H9 (cell line): ENCODE measurements at regions not wholly inside any gene's neighbourhood (a gene's known extent, or its start where the extent isn't known, plus 50 kb on each side); places are given as distances from the start of the nearest gene placed in this dataset.

ENCODE experiments used
- DNase-seq: peaks from one replicate; pipeline ENCODE4 v3.0.0-alpha.2; 2017
- H2AFZ ChIP-seq: one replicate; pipeline ENCODE4 v1.6.1; 2013; ENCODE audit warnings: mild to moderate bottlenecking, low read length, control low read depth, moderate library complexity
- H2AK5ac ChIP-seq: 2 replicates; pipeline ENCODE4 v1.6.1; 2013; ENCODE audit warnings: low read length, control low read depth, mixed read lengths; ENCODE audit not compliant: insufficient read length
- H2BK120ac ChIP-seq: one replicate; pipeline ENCODE4 v1.6.1; 2013; ENCODE audit warnings: low read depth, mild to moderate bottlenecking, low read length, control low read depth, inconsistent platforms; ENCODE audit not compliant: poor library complexity, severe bottlenecking
- H2BK12ac ChIP-seq: 2 replicates; pipeline ENCODE4 v1.6.1; 2013; ENCODE audit warnings: low read length, control low read depth, mixed read lengths, low read depth; ENCODE audit not compliant: insufficient read length
- H2BK15ac ChIP-seq: 2 replicates; pipeline ENCODE4 v1.6.1; 2013; ENCODE audit warnings: low read depth, low read length, control low read depth
- H2BK20ac ChIP-seq: one replicate; pipeline ENCODE4 v1.6.1; 2013; ENCODE audit warnings: low read depth, mild to moderate bottlenecking, low read length, control low read depth, inconsistent platforms; ENCODE audit not compliant: poor library complexity, severe bottlenecking
- H2BK5ac ChIP-seq: 2 replicates; pipeline ENCODE4 v1.6.1; 2013; ENCODE audit warnings: low read length, control low read depth, mixed read lengths; ENCODE audit not compliant: insufficient read length
- H3K14ac ChIP-seq: 2 replicates; pipeline ENCODE4 v1.6.1; 2013; ENCODE audit warnings: low read length, control low read depth; ENCODE audit not compliant: insufficient read depth
- H3K18ac ChIP-seq: 2 replicates; pipeline ENCODE4 v1.6.1; 2013; ENCODE audit warnings: low read depth, mild to moderate bottlenecking, mixed read lengths, low read length, control low read depth; ENCODE audit not compliant: insufficient read length
- H3K23ac ChIP-seq: 2 replicates; pipeline ENCODE4 v1.6.1; 2013; ENCODE audit warnings: low read length, control low read depth, mixed read lengths, low read depth; ENCODE audit not compliant: insufficient read length
- H3K23me2 ChIP-seq: 2 replicates; pipeline ENCODE4 v1.6.1; 2013; ENCODE audit warnings: low read depth, mild to moderate bottlenecking, mixed read lengths, low read length, control low read depth; ENCODE audit not compliant: insufficient read length, poor library complexity, severe bottlenecking
- H3K27ac ChIP-seq: 2 replicates; pipeline ENCODE4 v1.5.1; 2013; ENCODE audit warnings: low read length, control low read depth, mixed read lengths, low read depth; ENCODE audit not compliant: insufficient read length
- H3K27me3 ChIP-seq: 2 replicates; pipeline ENCODE4 v1.6.1; 2013; ENCODE audit warnings: low read length, control low read depth, inconsistent platforms; ENCODE audit not compliant: insufficient read depth
- H3K4ac ChIP-seq: 2 replicates; pipeline ENCODE4 v1.6.1; 2013; ENCODE audit warnings: low read depth, mild to moderate bottlenecking, control low read depth, inconsistent platforms, low read length, moderate library complexity
- H3K4me1 ChIP-seq: 2 replicates; pipeline ENCODE4 v1.6.1; 2013; ENCODE audit warnings: low read length, control low read depth, inconsistent platforms; ENCODE audit not compliant: insufficient read depth
- H3K4me2 ChIP-seq: 2 replicates; pipeline ENCODE4 v1.6.1; 2013; ENCODE audit warnings: low read length, control low read depth, mixed read lengths; ENCODE audit not compliant: insufficient read length, insufficient read depth
- H3K56ac ChIP-seq: 2 replicates; pipeline ENCODE4 v1.6.1; 2013; ENCODE audit warnings: low read depth, mild to moderate bottlenecking, mixed read lengths, low read length, control low read depth; ENCODE audit not compliant: insufficient read length
- H3K79me1 ChIP-seq: 2 replicates; pipeline ENCODE4 v1.6.1; 2013; ENCODE audit warnings: low read depth, mild to moderate bottlenecking, moderate library complexity, low read length, control low read depth, inconsistent platforms; ENCODE audit not compliant: insufficient read depth, poor library complexity, severe bottlenecking
- H3K79me2 ChIP-seq: 2 replicates; pipeline ENCODE4 v1.6.1; 2013; ENCODE audit warnings: low read length, control low read depth, inconsistent platforms; ENCODE audit not compliant: insufficient read depth
- H3K9ac ChIP-seq: 2 replicates; pipeline ENCODE4 v1.6.1; 2013; ENCODE audit warnings: low read length, control low read depth, mixed read lengths; ENCODE audit not compliant: insufficient read length; ENCODE audit errors: extremely low read depth
- H3K9me3 ChIP-seq: one replicate; pipeline ENCODE4 v1.6.1; 2013; ENCODE audit warnings: low read depth, low read length, inconsistent platforms; ENCODE audit not compliant: control insufficient read depth
- H3T11ph ChIP-seq: one replicate; pipeline ENCODE4 v1.6.1; 2013; ENCODE audit warnings: mild to moderate bottlenecking, low read length, control low read depth, inconsistent platforms
- H4K20me1 ChIP-seq: one replicate; pipeline ENCODE4 v1.6.1; 2013; ENCODE audit not compliant: control insufficient read depth, insufficient read length, insufficient read depth
- H4K5ac ChIP-seq: 2 replicates; pipeline ENCODE4 v1.6.1; 2013; ENCODE audit warnings: low read depth, mild to moderate bottlenecking, mixed read lengths, low read length, control low read depth; ENCODE audit not compliant: insufficient read length
- H4K8ac ChIP-seq: replicated peaks from 2 replicates; pipeline ENCODE4 v1.6.1; 2013; ENCODE audit warnings: low read length, control low read depth, mixed read lengths, low read depth; ENCODE audit not compliant: insufficient read length
- H4K91ac ChIP-seq: 2 replicates; pipeline ENCODE4 v1.6.1; 2013; ENCODE audit warnings: low read depth, mild to moderate bottlenecking, moderate library complexity, mixed read lengths, low read length, control low read depth; ENCODE audit not compliant: insufficient read length
- H3K27ac Mint-ChIP-seq, 3 experiments: 2 replicates in 2 of 3; 3 replicates in 1 of 3; pipeline ENCODE4 v1.8.0; 2020 to 2021; ENCODE audit warnings: mixed read lengths in 3 of 3, mild to moderate bottlenecking in 1 of 3, moderate library complexity in 1 of 3
- H3K27me3 Mint-ChIP-seq: 2 replicates; pipeline ENCODE4 v1.8.0; 2021; ENCODE audit warnings: low read depth, mild to moderate bottlenecking, moderate library complexity, mixed read lengths
- H3K36me3 Mint-ChIP-seq, 3 experiments: 2 replicates in 2 of 3; 3 replicates in 1 of 3; pipeline ENCODE4 v1.8.0; 2020 to 2021; ENCODE audit warnings: low read depth in 3 of 3, mixed read lengths in 3 of 3; ENCODE audit not compliant: insufficient read depth in 1 of 3
- H3K4me1 Mint-ChIP-seq, 2 experiments: 2 replicates each; pipeline ENCODE4 v1.8.0; 2020; ENCODE audit warnings: mixed read lengths in 2 of 2
- H3K4me3 Mint-ChIP-seq, 2 experiments: 2 replicates in 1 of 2; 3 replicates in 1 of 2; pipeline ENCODE4 v1.8.0; 2020 to 2021; ENCODE audit warnings: mild to moderate bottlenecking in 2 of 2, mixed read lengths in 2 of 2, moderate library complexity in 1 of 2
- H3K9me3 Mint-ChIP-seq, 2 experiments: 2 replicates in 1 of 2; 3 replicates in 1 of 2; pipeline ENCODE4 v1.8.0; 2020; ENCODE audit warnings: mild to moderate bottlenecking in 2 of 2, mixed read lengths in 2 of 2, moderate library complexity in 1 of 2
- CTCF ChIP-seq: fragments of 200-600 bp; sonication (generic); conservative IDR thresholded peaks from 3 replicates; pipeline ENCODE4 v1.8.0; 2021; ENCODE audit warnings: antibody characterized with exemption, mild to moderate bottlenecking
- WGBS: extraction: QIAGEN DNeasy Blood & Tissue Kit; methylation state at CpG from one replicate; pipeline ENCODE4 v1.1.7; 2013; ENCODE audit warnings: missing lambda C conversion rate, low lambda C conversion rate, mixed read lengths; ENCODE audit not compliant: insufficient read length; ENCODE audit errors: extremely low coverage; 5-methylcytosine and 5-hydroxymethylcytosine counted together

GRCh38 chr14:97850466-97850865 lies 1053.3 kb downstream of the VRK1 start:
- H2BK15ac ChIP-seq, result no peak overlapping the region
- H2AK5ac ChIP-seq, result no peak overlapping the region
- no peak overlapping the region for H3K56ac ChIP-seq
- H3K4me1 Mint-ChIP-seq, result peaks cover 24 to 31% of the 10 kb centered on the region in 2 experiments
- H3K27ac ChIP-seq, result no peak overlapping the region
- 100% methylated on average over 1 of the region's 2 CpGs for WGBS
- no peak overlapping the region for H3K23ac ChIP-seq
- DNase-seq, result no peak
- TF ChIP-seq CTCF, result no peak
- no peak overlapping the region for H2BK20ac ChIP-seq
- H4K91ac ChIP-seq, result no peak overlapping the region
- H4K5ac ChIP-seq, result no peak overlapping the region
- H2BK12ac ChIP-seq, result no peak overlapping the region
- no peak overlapping the region for H3K9ac ChIP-seq
- no peaks in the 10 kb centered on the region for H3K9me3 ChIP-seq
- H3K79me2 ChIP-seq, result no peaks in the 10 kb centered on the region
- no peak overlapping the region for H2BK5ac ChIP-seq
- H3K36me3 Mint-ChIP-seq, result no peaks in the 10 kb centered on the region
- no peak overlapping the region for H2BK120ac ChIP-seq
- H3K27ac Mint-ChIP-seq, result no peak overlapping the region
- H3K79me1 ChIP-seq, result no peaks in the 10 kb centered on the region
- H3T11ph ChIP-seq, result no peak overlapping the region
- H3K4me3 Mint-ChIP-seq, result no peak overlapping the region
- H3K23me2 ChIP-seq, result no peaks in the 10 kb centered on the region
- no peak overlapping the region for H2AFZ ChIP-seq
- H3K4me2 ChIP-seq, result no peak overlapping the region
- no peaks in the 10 kb centered on the region for H3K27me3 Mint-ChIP-seq
- no peak overlapping the region for H3K4ac ChIP-seq
- no peaks in the 10 kb centered on the region for H3K27me3 ChIP-seq
- peaks cover 10% of the 10 kb centered on the region; the same call in 1 of the 2 replicates for H3K4me1 ChIP-seq
- no peak overlapping the region for H3K18ac ChIP-seq
- no peaks in the 10 kb centered on the region for H3K9me3 Mint-ChIP-seq
- no peak overlapping the region for H3K14ac ChIP-seq
- H4K20me1 ChIP-seq, result no peaks in the 10 kb centered on the region
- no peak overlapping the region for H4K8ac ChIP-seq
